ENCODE measurements at regions not wholly inside any gene's neighbourhood (a gene's known extent, or its start where the extent isn't known, plus 50 kb on each side); places are given as distances from the start of the nearest gene placed in this dataset.

DNA sequence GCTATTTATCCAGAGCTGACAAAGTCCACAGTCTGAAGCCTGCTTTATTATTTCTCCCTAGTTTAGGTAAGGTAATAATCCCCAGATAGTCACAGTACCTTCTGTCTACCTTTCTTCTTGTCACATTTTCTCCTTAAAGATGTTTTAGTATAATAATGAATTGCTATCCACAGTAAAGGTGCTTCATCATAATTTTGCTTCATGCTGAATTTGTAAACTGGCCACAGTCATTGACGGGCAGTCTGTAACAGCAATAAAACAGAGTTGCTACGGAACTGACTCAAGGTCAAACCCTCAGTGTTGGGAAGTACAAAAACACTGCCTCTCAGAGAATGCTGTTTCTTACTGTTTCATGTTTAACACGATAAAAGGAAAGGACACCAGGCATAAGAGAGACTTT, 195.7 kb downstream of the ZNF608 start:
- Histone ChIP-seq H3K4me3 (ENCODE audit: low read length) (no peak overlapping the region), H3K9me3 (ENCODE audit: control insufficient read depth, insufficient read depth, low read length) (no peaks in the 10 kb centered on the region), H3K27me3 (ENCODE audit: control insufficient read depth, insufficient read depth, low read length) (no peaks in the 10 kb centered on the region), H3K36me3 (ENCODE audit: control insufficient read depth, insufficient read depth, low read length) (no peaks in the 10 kb centered on the region), H3K27ac (ENCODE audit: low read length) (no peak overlapping the region), H3K4me1 (ENCODE audit: control insufficient read depth, insufficient read depth, low read length) (peaks cover 2% of the 10 kb centered on the region; the same call in 1 of the 2 replicates)
- no CpG with 5 or more reads among the region's 3 CpGs for WGBS (ENCODE audit: insufficient coverage, insufficient read length)
- no peak for DNase-seq (ENCODE audit: low read depth, low spot score)

DNA sequence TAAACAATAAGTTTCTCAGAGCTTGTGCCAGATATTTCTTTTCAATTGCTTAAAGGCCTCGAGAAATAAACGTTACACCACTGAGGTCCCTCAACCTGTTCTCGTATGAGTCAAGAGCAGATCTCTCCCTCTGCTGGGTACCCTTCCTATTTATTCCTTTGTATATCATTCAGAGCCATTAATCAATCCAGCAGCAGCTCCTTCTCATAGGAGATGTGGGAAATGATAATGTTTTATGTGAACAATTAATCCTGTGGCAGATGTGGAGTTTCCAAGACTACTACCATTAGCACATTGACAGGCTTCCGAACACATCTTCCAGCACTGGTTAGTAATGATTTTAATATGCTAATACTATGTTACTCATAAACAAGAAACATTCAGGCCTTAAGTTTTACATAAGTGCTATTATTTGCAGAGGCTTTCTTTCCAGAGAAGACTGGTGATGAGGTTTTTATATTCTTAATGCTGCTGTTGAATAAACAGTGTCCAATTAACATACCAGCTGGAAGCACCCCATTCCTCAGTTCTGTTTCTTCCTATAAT, 196.5 kb downstream of the ZNF608 start:
- WGBS (ENCODE audit: insufficient coverage, insufficient read length) = no CpG with 5 or more reads among the region's 4 CpGs
- H3K27me3 ChIP-seq (ENCODE audit: control insufficient read depth, insufficient read depth, low read length) = no peaks in the 10 kb centered on the region
- H3K4me1 ChIP-seq (ENCODE audit: control insufficient read depth, insufficient read depth, low read length) = peaks cover under 1% of the 10 kb centered on the region; the same call in 1 of the 2 replicates
- no peaks in the 10 kb centered on the region for H3K36me3 ChIP-seq (ENCODE audit: control insufficient read depth, insufficient read depth, low read length)
- DNase-seq (ENCODE audit: low read depth, low spot score) = no peak
- H3K27ac ChIP-seq (ENCODE audit: low read length) = no peak overlapping the region
- no peaks in the 10 kb centered on the region for H3K9me3 ChIP-seq (ENCODE audit: control insufficient read depth, insufficient read depth, low read length)
- no peak overlapping the region for H3K4me3 ChIP-seq (ENCODE audit: low read length)

DNA sequence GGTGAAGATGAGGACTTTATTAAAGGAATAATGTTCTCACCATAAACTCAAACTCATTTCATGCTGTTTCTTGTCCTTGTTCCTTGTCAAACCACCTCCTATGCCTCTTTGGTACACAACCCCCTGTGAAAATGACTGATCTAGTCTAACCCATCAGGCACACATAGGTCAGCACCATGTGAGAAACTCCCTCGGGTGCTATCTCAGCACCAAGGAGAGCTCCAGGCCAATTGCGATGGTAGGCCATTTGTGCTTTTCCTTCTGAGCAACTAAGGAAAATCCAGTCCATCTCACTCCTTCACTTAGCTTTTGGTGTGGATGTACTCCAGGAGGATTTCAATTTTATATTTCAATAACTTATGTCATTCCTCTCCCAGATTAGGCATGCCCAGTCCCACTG, 199.8 kb downstream of the ZNF608 start:
- Histone ChIP-seq H3K27me3 (ENCODE audit: control insufficient read depth, insufficient read depth, low read length) (no peaks in the 10 kb centered on the region), H3K9me3 (ENCODE audit: control insufficient read depth, insufficient read depth, low read length) (no peaks in the 10 kb centered on the region), H3K36me3 (ENCODE audit: control insufficient read depth, insufficient read depth, low read length) (no peaks in the 10 kb centered on the region), H3K4me3 (ENCODE audit: low read length) (no peak overlapping the region), H3K27ac (ENCODE audit: low read length) (no peak overlapping the region), H3K4me1 (ENCODE audit: control insufficient read depth, insufficient read depth, low read length) (no peaks in the 10 kb centered on the region)
- no peak for DNase-seq (ENCODE audit: low read depth, low spot score)
- WGBS (ENCODE audit: insufficient coverage, insufficient read length) = no CpG with 5 or more reads among the region's 2 CpGs

DNA sequence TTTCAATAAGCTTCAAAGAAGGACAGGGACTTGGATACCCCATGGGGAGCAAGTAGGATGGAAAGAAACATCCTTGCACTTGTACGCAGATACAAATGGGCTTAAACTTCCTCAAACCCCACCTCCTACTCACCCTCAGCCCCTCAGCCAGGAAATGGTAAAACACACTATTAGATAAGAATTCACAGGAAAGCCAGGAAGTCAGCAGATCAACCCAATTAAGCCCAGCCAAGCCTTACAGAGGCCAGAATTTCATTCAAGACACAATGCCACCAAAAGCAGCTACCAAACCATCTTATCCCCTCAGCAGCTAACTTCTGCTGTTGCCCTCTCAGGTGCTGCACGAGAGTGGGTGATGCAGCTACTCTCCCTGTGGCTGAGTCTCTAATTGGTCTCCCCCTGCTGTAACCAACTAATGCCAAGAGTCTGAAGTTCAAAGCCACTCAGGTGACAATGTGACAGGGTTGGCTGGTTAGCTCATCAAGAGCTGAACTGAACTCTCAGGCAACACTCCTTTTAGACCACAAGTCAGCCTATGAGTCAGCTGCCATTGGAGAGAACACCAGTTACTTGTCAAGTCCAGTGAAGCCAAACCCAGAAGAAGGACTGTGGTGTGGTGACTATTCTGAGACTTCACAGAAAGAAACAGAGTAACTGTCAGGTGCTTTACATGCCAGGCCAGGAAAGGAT, 201.9 kb downstream of the ZNF608 start:
- DNase-seq (ENCODE audit: low read depth, low spot score) = no peak
- Histone ChIP-seq H3K36me3 (ENCODE audit: control insufficient read depth, insufficient read depth, low read length) (no peaks in the 10 kb centered on the region), H3K27ac (ENCODE audit: low read length) (no peak overlapping the region), H3K4me1 (ENCODE audit: control insufficient read depth, insufficient read depth, low read length) (no peaks in the 10 kb centered on the region), H3K4me3 (ENCODE audit: low read length) (no peak overlapping the region), H3K9me3 (ENCODE audit: control insufficient read depth, insufficient read depth, low read length) (no peaks in the 10 kb centered on the region), H3K27me3 (ENCODE audit: control insufficient read depth, insufficient read depth, low read length) (no peaks in the 10 kb centered on the region)
- no CpG with 5 or more reads among the region's 2 CpGs for WGBS (ENCODE audit: insufficient coverage, insufficient read length)

DNA sequence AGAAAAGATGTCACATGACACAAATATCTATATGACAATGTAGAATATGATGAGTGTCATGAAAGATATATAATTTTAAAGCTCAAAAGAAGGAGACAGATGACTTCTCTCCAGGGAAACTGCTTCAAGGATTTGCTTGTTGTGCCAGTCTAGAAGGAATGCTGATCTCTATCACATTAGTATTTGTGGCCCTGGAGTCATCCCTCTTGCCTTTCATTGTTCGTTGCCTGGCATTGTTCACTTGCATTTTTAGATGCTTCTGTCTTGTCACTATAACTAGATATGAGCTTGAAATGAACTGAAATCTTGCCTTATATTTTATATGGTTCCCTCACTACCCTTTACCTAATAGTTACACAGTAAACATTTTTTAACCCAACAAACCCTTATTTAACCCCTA, 207.5 kb downstream of the ZNF608 start:
- H3K27ac ChIP-seq (ENCODE audit: low read length) = no peak overlapping the region
- H3K36me3 ChIP-seq (ENCODE audit: control insufficient read depth, insufficient read depth, low read length) = no peaks in the 10 kb centered on the region
- WGBS (ENCODE audit: insufficient coverage, insufficient read length) = no CpG with 5 or more reads among the region's 1 CpG
- no peak for DNase-seq (ENCODE audit: low read depth, low spot score)
- H3K9me3 ChIP-seq (ENCODE audit: control insufficient read depth, insufficient read depth, low read length) = no peaks in the 10 kb centered on the region
- H3K27me3 ChIP-seq (ENCODE audit: control insufficient read depth, insufficient read depth, low read length) = no peaks in the 10 kb centered on the region
- H3K4me3 ChIP-seq (ENCODE audit: low read length) = no peak overlapping the region
- no peaks in the 10 kb centered on the region for H3K4me1 ChIP-seq (ENCODE audit: control insufficient read depth, insufficient read depth, low read length)

DNA sequence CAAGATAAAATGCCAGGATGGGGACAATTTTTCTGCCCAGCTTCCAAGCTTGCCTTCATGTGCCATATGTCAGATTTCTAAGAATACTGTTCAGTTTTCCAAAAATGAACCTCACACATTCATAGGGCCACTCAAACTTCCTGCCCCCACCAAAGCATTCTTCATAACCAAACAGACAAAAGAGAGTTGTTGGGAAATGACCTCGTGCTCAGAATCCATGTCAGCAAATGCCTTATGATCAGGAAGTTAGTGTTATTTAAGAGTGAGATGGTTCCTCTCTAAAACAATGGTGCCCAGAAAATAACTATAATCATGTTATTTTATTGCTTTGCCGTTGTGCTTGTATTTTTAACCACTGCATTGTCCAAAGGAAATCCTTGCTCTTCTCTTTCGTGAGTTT, 208.2 kb downstream of the ZNF608 start:
- H3K27me3 ChIP-seq (ENCODE audit: control insufficient read depth, insufficient read depth, low read length) = no peaks in the 10 kb centered on the region
- no peaks in the 10 kb centered on the region for H3K4me1 ChIP-seq (ENCODE audit: control insufficient read depth, insufficient read depth, low read length)
- WGBS (ENCODE audit: insufficient coverage, insufficient read length) = no CpG with 5 or more reads among the region's 3 CpGs
- no peak for DNase-seq (ENCODE audit: low read depth, low spot score)
- H3K4me3 ChIP-seq (ENCODE audit: low read length) = no peak overlapping the region
- no peaks in the 10 kb centered on the region for H3K9me3 ChIP-seq (ENCODE audit: control insufficient read depth, insufficient read depth, low read length)
- no peaks in the 10 kb centered on the region for H3K36me3 ChIP-seq (ENCODE audit: control insufficient read depth, insufficient read depth, low read length)
- no peak overlapping the region for H3K27ac ChIP-seq (ENCODE audit: low read length)

DNA sequence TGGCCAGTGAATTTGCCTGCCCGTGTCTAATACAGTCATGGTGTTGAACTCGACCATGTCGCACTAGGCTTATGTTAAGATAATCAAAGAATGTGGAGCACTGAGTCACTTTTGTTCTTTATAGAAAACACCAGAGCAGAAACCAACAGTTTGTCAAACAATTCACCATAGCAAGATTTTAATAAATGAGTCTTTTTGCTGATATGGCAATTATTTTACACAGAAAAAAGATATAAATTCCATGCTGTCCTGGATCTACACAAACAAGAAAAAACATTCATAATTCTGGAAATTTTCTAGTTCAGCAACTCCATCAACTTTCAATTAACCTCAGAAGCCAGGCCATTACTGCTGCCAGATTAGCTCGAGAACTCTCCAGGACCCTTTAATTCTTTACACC, 208.9 kb downstream of the ZNF608 start:
- Histone ChIP-seq H3K36me3 (ENCODE audit: control insufficient read depth, insufficient read depth, low read length) (no peaks in the 10 kb centered on the region), H3K27ac (ENCODE audit: low read length) (no peak overlapping the region), H3K4me3 (ENCODE audit: low read length) (no peak overlapping the region), H3K4me1 (ENCODE audit: control insufficient read depth, insufficient read depth, low read length) (no peaks in the 10 kb centered on the region), H3K27me3 (ENCODE audit: control insufficient read depth, insufficient read depth, low read length) (no peaks in the 10 kb centered on the region), H3K9me3 (ENCODE audit: control insufficient read depth, insufficient read depth, low read length) (no peaks in the 10 kb centered on the region)
- no CpG with 5 or more reads among the region's 4 CpGs for WGBS (ENCODE audit: insufficient coverage, insufficient read length)
- DNase-seq (ENCODE audit: low read depth, low spot score) = no peak

DNA sequence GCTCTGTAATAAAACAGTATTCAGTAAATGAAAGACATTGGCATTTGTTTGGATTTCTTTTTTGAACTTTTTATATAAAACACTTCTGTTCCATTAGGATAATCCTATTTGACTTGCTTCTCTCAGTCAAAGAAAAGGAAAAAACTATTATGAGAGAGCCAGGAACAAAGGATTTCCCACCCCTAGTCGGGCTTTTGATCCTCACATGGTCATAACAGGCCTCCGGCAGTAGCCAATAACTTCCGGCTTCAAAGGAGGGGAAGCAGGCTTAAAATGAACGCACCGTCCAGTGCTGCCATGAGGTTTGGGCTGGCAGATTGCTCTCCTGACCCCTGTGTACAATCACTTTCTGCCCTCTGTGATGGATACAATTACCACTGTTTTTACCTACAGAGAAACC, 209.3 kb downstream of the ZNF608 start:
- Histone ChIP-seq H3K9me3 (ENCODE audit: control insufficient read depth, insufficient read depth, low read length) (no peaks in the 10 kb centered on the region), H3K36me3 (ENCODE audit: control insufficient read depth, insufficient read depth, low read length) (no peaks in the 10 kb centered on the region), H3K27me3 (ENCODE audit: control insufficient read depth, insufficient read depth, low read length) (no peaks in the 10 kb centered on the region), H3K4me3 (ENCODE audit: low read length) (no peak overlapping the region), H3K4me1 (ENCODE audit: control insufficient read depth, insufficient read depth, low read length) (no peaks in the 10 kb centered on the region), H3K27ac (ENCODE audit: low read length) (no peak overlapping the region)
- DNase-seq (ENCODE audit: low read depth, low spot score) = no peak
- WGBS (ENCODE audit: insufficient coverage, insufficient read length) = no CpG with 5 or more reads among the region's 5 CpGs

DNA sequence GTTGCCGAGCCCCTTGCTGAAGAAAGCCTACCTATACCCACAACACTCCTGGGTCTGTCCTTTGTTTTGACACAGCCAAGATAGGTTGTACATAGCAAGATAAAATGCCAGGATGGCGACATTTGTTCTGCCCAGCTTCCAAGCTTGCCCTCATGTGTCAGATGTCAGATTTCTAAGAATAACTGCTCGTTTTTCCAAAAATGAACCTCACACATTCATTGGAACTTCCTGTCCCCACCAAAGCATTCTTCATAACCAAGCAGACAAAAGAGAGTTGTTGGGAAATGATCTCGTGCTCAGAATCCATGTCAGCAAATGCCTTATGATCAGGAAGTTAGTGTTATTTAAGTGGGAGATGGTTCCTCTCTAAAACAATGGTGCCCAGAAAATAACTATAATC, 210.1 kb downstream of the ZNF608 start:
- no peaks in the 10 kb centered on the region for H3K36me3 ChIP-seq (ENCODE audit: control insufficient read depth, insufficient read depth, low read length)
- DNase-seq (ENCODE audit: low read depth, low spot score) = no peak
- H3K4me3 ChIP-seq (ENCODE audit: low read length) = no peak overlapping the region
- H3K9me3 ChIP-seq (ENCODE audit: control insufficient read depth, insufficient read depth, low read length) = no peaks in the 10 kb centered on the region
- no peaks in the 10 kb centered on the region for H3K27me3 ChIP-seq (ENCODE audit: control insufficient read depth, insufficient read depth, low read length)
- H3K4me1 ChIP-seq (ENCODE audit: control insufficient read depth, insufficient read depth, low read length) = no peaks in the 10 kb centered on the region
- no CpG with 5 or more reads among the region's 4 CpGs for WGBS (ENCODE audit: insufficient coverage, insufficient read length)
- no peak overlapping the region for H3K27ac ChIP-seq (ENCODE audit: low read length)

DNA sequence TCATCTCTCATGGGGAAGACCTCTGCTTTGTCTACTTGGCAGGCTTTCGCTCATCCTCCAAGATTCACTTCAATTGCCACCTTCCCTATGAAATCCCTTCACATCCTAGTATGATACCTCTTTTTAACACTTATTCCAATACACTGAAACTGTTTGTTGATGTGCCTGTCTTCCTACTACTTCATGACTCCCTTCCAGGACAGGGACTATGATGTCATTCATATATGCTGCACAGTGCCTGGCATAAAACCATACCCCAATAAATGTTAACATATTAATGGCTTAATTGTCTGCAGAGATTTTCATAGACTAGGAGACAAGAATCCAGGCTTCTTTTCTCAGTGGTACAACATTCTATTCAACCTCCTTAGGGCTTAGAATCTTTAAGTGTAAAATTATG, 215.5 kb downstream of the ZNF608 start:
- H3K27ac ChIP-seq (ENCODE audit: low read length) = no peak overlapping the region
- no CpG with 5 or more reads among the region's 1 CpG for WGBS (ENCODE audit: insufficient coverage, insufficient read length)
- no peaks in the 10 kb centered on the region for H3K27me3 ChIP-seq (ENCODE audit: control insufficient read depth, insufficient read depth, low read length)
- H3K4me1 ChIP-seq (ENCODE audit: control insufficient read depth, insufficient read depth, low read length) = no peaks in the 10 kb centered on the region
- no peaks in the 10 kb centered on the region for H3K36me3 ChIP-seq (ENCODE audit: control insufficient read depth, insufficient read depth, low read length)
- H3K4me3 ChIP-seq (ENCODE audit: low read length) = no peak overlapping the region
- H3K9me3 ChIP-seq (ENCODE audit: control insufficient read depth, insufficient read depth, low read length) = no peaks in the 10 kb centered on the region
- DNase-seq (ENCODE audit: low read depth, low spot score) = no peak

DNA sequence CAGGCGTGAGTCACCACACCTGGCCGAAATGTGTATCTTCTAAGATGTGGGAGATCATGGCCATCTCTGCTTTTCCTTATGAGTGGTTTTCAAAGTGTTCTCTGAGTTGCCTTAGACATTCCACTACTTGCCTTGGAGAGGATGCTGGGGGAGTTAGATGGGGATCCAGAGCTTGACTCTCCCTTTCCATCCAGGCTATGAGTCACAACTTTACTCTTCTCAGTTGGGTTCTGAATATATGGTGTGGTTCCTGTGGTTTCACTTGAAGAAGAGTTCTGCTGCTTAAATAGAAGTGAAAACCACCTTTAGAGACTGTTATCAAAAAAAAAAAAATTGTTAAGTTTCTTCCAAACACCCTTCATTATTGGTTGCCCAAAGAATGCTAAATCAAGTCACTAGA, 217.6 kb downstream of the ZNF608 start:
- no peak for DNase-seq (ENCODE audit: low read depth, low spot score)
- no CpG with 5 or more reads among the region's 2 CpGs for WGBS (ENCODE audit: insufficient coverage, insufficient read length)
- H3K9me3 ChIP-seq (ENCODE audit: control insufficient read depth, insufficient read depth, low read length) = no peaks in the 10 kb centered on the region

More for the DNA sequence above, 217.6 kb downstream of the ZNF608 start:
- Histone ChIP-seq H3K36me3 (ENCODE audit: control insufficient read depth, insufficient read depth, low read length) (no peaks in the 10 kb centered on the region), H3K27ac (ENCODE audit: low read length) (no peak overlapping the region), H3K4me3 (ENCODE audit: low read length) (no peak overlapping the region), H3K27me3 (ENCODE audit: control insufficient read depth, insufficient read depth, low read length) (no peaks in the 10 kb centered on the region), H3K4me1 (ENCODE audit: control insufficient read depth, insufficient read depth, low read length) (no peaks in the 10 kb centered on the region)

All from iPS DF 6.9 (cell line).